ENCODE measurements at regions not wholly inside any gene's neighbourhood (a gene's known extent, or its start where the extent isn't known, plus 50 kb on each side); places are given as distances from the start of the nearest gene placed in this dataset.
"Not testable (repeated sequence)": the region's sequence is repeated elsewhere in the genome, so short reads cannot be mapped to it uniquely, and the experiment has no call there.

DNA sequence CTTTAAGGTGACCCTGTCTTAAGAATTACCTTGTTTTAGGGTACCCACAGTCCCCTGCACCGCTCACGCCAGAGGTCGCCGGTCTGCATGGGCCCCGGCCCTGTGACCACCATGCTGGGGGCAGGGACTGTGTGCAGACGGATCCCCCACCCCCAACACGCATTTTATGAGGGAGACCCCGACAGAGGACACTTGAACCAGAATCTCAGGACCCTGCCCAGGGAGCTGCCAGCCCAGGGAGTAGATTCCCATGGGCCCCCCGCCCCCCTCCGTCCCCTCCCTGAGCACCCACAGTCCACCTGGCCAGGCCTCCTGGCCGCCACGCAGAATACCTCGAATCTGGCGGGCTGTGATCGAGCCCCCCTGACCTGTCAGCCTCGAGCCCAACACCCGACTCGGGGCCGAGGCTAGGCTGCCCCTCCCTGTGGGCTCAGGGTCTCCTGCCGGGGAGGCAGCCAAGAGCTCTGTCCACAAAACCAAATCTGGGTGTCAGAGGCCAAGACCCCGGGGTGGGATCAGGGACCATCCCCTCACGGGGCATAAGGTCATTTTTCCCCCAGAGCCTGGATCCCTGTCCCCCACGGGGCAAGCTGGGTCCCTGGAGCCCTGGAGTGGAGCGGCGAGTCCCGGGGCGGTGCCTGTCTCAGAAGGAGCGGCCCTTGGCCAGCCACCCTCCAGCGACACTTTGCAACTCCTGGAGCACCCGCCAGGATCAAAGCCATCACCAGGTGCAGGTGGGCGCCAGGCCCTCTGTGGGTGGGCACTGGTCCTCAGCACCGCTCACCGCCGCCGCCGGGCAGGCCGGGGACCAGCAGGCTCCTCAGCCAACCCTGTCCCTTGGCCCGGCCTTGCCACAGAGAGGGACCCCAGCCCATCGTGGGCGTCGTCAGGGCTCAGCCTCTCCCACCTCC is 155.8 kb upstream of the PKP2 start:
- TF ChIP-seq, protein P1, sequence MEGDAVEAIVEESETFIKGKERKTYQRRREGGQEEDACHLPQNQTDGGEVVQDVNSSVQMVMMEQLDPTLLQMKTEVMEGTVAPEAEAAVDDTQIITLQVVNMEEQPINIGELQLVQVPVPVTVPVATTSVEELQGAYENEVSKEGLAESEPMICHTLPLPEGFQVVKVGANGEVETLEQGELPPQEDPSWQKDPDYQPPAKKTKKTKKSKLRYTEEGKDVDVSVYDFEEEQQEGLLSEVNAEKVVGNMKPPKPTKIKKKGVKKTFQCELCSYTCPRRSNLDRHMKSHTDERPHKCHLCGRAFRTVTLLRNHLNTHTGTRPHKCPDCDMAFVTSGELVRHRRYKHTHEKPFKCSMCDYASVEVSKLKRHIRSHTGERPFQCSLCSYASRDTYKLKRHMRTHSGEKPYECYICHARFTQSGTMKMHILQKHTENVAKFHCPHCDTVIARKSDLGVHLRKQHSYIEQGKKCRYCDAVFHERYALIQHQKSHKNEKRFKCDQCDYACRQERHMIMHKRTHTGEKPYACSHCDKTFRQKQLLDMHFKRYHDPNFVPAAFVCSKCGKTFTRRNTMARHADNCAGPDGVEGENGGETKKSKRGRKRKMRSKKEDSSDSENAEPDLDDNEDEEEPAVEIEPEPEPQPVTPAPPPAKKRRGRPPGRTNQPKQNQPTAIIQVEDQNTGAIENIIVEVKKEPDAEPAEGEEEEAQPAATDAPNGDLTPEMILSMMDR (IDR thresholded peaks at IDR 0.05), result no peak
- Histone ChIP-seq H3K36me3 (no peaks in the 10 kb centered on the region), H3K27me3 (no peaks in the 10 kb centered on the region), H3K9me3 (no peaks in the 10 kb centered on the region), H3K27ac (no peak overlapping the region), H3K4me3 (no peak overlapping the region), H3K4me1 (no peaks in the 10 kb centered on the region)
- intact Hi-C loops (cut with DNase I; ENCODE audit: low total_unique reads), result no loop called here
- DNase-seq, result no peak

DNA sequence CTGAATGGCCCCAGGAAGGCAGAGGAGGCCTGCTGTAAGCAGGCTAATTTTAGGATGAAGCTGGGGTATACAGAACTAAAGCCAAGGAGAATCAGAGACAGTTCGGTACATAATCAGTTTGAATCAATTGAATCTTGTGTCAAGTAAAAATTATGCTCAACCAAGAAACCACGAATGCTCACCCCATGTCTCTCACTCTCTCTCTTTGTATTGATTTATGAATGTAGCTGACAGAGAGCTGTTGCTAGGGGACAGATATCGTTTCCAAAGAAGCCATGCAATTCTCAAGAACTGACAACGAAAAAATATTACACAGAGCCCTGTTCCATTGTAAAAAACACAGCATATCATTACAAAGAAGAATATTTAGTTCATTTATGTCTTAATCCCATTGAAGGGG is 151.1 kb upstream of the PKP2 start:
- H3K4me3 ChIP-seq, result no peak overlapping the region
- no peak for DNase-seq
- H3K27ac ChIP-seq, result no peak overlapping the region
- intact Hi-C loops (cut with DNase I; ENCODE audit: low total_unique reads), result no loop called here
- no peaks in the 10 kb centered on the region for H3K4me1 ChIP-seq
- no peaks in the 10 kb centered on the region for H3K27me3 ChIP-seq
- TF ChIP-seq, protein P1 (IDR thresholded peaks at IDR 0.05), result no peak
- no peaks in the 10 kb centered on the region for H3K36me3 ChIP-seq
- H3K9me3 ChIP-seq, result no peaks in the 10 kb centered on the region

DNA sequence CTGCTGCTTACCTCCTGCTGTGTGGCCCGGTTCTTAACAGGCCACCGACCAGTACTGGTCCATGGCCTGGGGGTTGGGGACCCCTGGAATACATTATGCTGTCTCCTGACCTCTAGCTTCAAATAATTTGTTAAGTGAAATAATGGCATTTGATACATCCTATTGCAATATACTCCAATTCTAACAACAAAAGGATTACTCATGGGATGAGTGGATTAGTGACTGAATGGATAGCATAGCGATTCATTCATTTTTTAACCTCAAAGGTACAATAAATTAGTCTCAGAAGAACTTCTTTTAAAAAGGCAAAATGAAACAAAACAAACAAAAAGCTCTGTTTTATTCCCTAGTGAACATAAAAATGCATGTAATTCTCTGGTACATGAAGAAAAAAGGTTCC is 147.9 kb upstream of the PKP2 start:
- Histone ChIP-seq H3K27ac (no peak overlapping the region), H3K27me3 (no peaks in the 10 kb centered on the region), H3K9me3 (no peaks in the 10 kb centered on the region), H3K4me1 (no peaks in the 10 kb centered on the region), H3K36me3 (no peaks in the 10 kb centered on the region), H3K4me3 (no peak overlapping the region)
- TF ChIP-seq, protein P1 (IDR thresholded peaks at IDR 0.05), result no peak
- DNase-seq, result no peak
- intact Hi-C loops (cut with DNase I; ENCODE audit: low total_unique reads), result no loop called here

DNA sequence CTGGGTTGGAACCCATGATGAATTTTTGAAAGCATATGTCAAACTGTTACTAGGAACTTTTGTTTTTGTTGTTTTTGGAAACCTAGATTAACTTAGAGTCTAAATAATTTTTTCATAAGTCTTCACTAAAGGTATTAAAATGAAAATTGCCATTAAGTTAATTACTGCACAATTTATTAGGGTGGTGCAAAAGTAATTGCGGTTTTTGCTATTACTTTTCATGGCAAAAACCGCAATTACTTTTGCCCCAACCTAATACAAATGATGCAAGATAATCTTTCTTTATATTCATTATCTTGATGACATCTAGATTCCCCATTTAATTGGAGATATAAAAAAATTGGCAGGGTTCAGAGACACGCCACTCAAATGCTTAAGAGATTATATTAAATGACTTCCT is 145.0 kb upstream of the PKP2 start:
- intact Hi-C loops (cut with DNase I; ENCODE audit: low total_unique reads), result no loop called here
- DNase-seq, result no peak
- TF ChIP-seq, protein P1 (IDR thresholded peaks at IDR 0.05), result no peak
- Histone ChIP-seq H3K4me1 (no peaks in the 10 kb centered on the region), H3K9me3 (no peaks in the 10 kb centered on the region), H3K4me3 (no peak overlapping the region), H3K36me3 (no peaks in the 10 kb centered on the region), H3K27me3 (no peaks in the 10 kb centered on the region), H3K27ac (no peak overlapping the region)

DNA sequence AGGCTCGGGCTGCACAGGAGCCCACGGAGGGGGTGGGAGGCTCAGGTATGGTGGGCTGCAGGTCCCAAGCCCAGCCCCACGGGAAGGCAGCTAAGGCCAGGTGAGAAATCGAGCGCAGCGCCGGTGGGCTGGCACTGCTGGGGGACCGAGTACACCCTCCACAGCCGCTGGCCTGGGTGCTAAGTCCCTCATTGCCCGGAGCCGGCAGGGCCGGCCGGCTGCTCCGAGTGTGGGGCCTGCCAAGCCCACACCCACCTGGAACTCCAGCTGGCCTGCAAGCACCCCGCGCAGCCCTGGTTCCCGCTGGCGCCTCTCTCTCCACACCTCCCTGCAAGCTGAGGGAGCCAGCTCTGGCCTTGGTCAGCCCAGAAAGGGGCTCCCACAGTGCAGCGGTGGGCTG is 137.4 kb upstream of the PKP2 start:
- H3K4me1 ChIP-seq; H3K27me3 ChIP-seq; intact Hi-C loops (cut with DNase I; ENCODE audit: low total_unique reads); H3K27ac ChIP-seq; H3K4me3 ChIP-seq; DNase-seq; H3K9me3 ChIP-seq; H3K36me3 ChIP-seq: not testable (repeated sequence)

DNA sequence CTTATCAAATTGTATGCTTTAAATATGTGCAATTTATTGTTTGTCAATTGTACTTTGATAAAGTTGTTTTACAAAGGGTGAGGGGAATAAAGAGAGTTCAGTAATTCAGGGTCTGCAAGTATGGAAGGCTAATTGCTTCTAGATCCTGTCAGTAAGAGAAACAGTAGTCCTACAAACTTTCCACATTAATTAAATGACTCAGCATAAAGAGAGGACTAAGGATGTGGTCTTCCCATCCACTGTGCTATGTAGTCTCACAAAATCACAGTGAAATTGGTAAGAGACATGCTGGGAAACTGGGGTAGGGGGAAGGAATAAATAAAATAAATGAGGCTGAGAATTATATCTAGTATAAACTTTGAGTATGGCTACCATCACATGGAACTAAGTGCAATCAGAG is 130.2 kb upstream of the PKP2 start:
- TF ChIP-seq, protein P1 (IDR thresholded peaks at IDR 0.05), result no peak
- no peak overlapping the region for H3K27ac ChIP-seq
- intact Hi-C loops (cut with DNase I; ENCODE audit: low total_unique reads), result no loop called here
- H3K4me1 ChIP-seq, result no peaks in the 10 kb centered on the region
- no peaks in the 10 kb centered on the region for H3K36me3 ChIP-seq
- no peak for DNase-seq
- H3K27me3 ChIP-seq, result no peaks in the 10 kb centered on the region
- no peaks in the 10 kb centered on the region for H3K9me3 ChIP-seq
- H3K4me3 ChIP-seq, result no peak overlapping the region

DNA sequence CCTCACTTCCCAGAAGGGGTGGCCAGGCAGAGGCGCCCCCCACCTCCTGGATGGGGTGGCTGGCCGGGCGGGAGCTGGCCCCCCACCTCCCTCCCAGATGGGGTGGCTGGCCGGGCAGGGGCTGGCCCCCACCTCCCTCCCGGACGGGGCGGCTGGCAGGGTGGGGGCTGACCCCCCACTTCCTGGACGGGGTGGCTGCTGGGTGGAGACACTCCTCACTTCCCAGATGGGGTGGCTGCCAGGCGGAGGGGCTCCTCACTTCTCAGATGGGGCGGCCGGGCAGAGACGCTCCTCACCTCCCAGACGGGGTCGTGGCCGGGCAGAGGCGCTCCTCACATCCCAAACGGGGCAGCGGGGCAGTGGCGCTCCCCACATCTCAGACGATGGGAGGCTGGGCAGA is 126.1 kb upstream of the PKP2 start:
- H3K4me1 ChIP-seq; H3K9me3 ChIP-seq; H3K27me3 ChIP-seq; H3K36me3 ChIP-seq; H3K4me3 ChIP-seq; H3K27ac ChIP-seq; DNase-seq; intact Hi-C loops (cut with DNase I; ENCODE audit: low total_unique reads): not testable (repeated sequence)

DNA sequence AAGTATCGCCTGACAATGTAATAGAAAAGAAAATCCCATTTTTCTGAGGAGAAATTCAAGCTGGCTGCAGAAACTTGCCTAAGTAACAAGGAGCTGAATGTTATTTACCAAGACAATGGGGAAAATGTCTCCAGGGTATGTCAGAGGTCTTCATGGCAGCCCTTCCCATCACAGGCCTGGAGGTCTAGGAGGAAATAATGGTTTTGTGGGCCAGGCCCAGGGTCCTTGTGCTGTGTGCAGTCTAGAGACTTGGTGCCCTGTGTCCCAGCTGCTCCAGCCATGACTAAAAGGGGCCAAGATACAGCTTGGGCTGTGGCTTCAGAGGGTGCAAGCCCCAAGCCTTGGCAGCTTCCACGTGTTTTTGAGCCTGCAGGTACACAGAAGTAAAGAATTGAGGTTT is 120.5 kb upstream of the PKP2 start:
- DNase-seq; H3K36me3 ChIP-seq; H3K9me3 ChIP-seq; H3K4me3 ChIP-seq; H3K27me3 ChIP-seq; H3K4me1 ChIP-seq; intact Hi-C loops (cut with DNase I; ENCODE audit: low total_unique reads); H3K27ac ChIP-seq: not testable (repeated sequence)
